GM12878 (cell line): ENCODE measurements at regions not wholly inside any gene's neighbourhood (a gene's known extent, or its start where the extent isn't known, plus 50 kb on each side); places are given as distances from the start of the nearest gene placed in this dataset.

Experiments
- CEBPB ChIP-seq, 2 experiments: fragments of 150-350 bp in 1 of 2; IDR thresholded peaks; 2 replicates each; pipeline ENCODE4 v1.6.1; 2012 to 2014; ENCODE audit warnings: low read depth in 2 of 2, low read length in 2 of 2, borderline replicate concordance in 1 of 2, inconsistent platforms in 1 of 2
- FOS ChIP-seq: IDR thresholded peaks from 3 replicates; pipeline ENCODE4 v1.6.1; 2011; ENCODE audit warnings: borderline replicate concordance; ENCODE audit not compliant: insufficient read length; ENCODE audit errors: extremely low read depth
- FOXM1 ChIP-seq: IDR thresholded peaks from 2 replicates; pipeline ENCODE4 v1.6.1; 2012; ENCODE audit warnings: low read depth, mild to moderate bottlenecking, inconsistent platforms, low read length, moderate library complexity
- GATAD2B ChIP-seq: fragments of 450-650 bp; conservative IDR thresholded peaks from 2 replicates; pipeline ENCODE4 v1.6.1; 2017; ENCODE audit warnings: low read depth, mild to moderate bottlenecking, moderate library complexity
- MTA3 ChIP-seq: IDR thresholded peaks from 2 replicates; pipeline ENCODE4 v1.6.1; 2012; ENCODE audit warnings: low read length, inconsistent platforms, borderline replicate concordance
- MYC ChIP-seq: IDR thresholded peaks from 2 replicates; pipeline ENCODE4 v1.6.1; 2011; ENCODE audit warnings: mild to moderate bottlenecking, low read length, moderate library complexity, inconsistent platforms; ENCODE audit not compliant: insufficient read depth, insufficient replicate concordance, insufficient read length, severe bottlenecking
- ZNF207 ChIP-seq: fragments of 450-650 bp; IDR thresholded peaks from 2 replicates; pipeline ENCODE4 v1.6.1; 2014; ENCODE audit warnings: antibody characterized with exemption, mild to moderate bottlenecking, borderline replicate concordance
- TF ChIP-seq, protein P1 (sequence below): fragments of 450-650 bp; formaldehyde crosslinking; IDR thresholded peaks from 2 replicates; pipeline ENCODE4 v1.4.0; 2022; ENCODE audit warnings: mild to moderate bottlenecking, moderate library complexity
- TF ChIP-seq, protein P2 (sequence below): fragments of 450-650 bp; IDR thresholded peaks from 2 replicates; pipeline ENCODE4 v1.6.1; 2016; ENCODE audit warnings: mild to moderate bottlenecking, moderate library complexity, borderline replicate concordance
- TF ChIP-seq, protein P3 (sequence below): IDR thresholded peaks from 2 replicates; pipeline ENCODE4 v1.6.1; 2012; ENCODE audit warnings: improper control_type of control experiment, low read depth, low read length; ENCODE audit not compliant: insufficient replicate concordance
- TF ChIP-seq, protein P4 (sequence below): IDR thresholded peaks from 2 replicates; pipeline ENCODE4 v1.6.1; 2012; ENCODE audit warnings: low read length, inconsistent platforms
- TF ChIP-seq, protein P5 (sequence below): fragments of 450-650 bp; IDR thresholded peaks from 2 replicates; pipeline ENCODE4 v1.6.1; 2014; ENCODE audit warnings: mild to moderate bottlenecking

DNA sequence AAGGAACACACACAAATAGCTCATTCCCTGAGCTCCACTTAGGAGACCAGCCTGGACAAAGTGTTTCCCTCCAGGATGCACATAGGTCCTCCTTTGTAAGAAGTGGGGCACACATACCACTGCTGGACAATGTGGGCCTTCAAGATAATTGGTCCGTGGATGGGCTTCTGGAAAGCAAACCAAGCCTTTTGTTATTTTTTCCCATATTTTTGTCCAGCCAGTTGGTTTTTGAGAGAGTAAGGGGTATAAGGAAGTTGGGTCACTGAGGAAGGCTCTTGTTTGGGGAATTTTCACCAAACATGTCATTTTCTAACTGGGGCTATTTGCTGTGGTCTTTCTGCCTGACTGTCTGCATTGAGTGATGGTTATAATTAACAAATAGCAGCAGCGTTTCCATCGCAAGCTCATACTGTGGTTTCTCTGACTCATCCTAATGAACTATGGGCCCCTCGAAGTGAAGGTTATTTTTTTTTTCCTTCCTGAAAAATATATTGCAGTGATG, 306.3 kb upstream of the DUSP10 start (continued):
- TF ChIP-seq, protein P1, sequence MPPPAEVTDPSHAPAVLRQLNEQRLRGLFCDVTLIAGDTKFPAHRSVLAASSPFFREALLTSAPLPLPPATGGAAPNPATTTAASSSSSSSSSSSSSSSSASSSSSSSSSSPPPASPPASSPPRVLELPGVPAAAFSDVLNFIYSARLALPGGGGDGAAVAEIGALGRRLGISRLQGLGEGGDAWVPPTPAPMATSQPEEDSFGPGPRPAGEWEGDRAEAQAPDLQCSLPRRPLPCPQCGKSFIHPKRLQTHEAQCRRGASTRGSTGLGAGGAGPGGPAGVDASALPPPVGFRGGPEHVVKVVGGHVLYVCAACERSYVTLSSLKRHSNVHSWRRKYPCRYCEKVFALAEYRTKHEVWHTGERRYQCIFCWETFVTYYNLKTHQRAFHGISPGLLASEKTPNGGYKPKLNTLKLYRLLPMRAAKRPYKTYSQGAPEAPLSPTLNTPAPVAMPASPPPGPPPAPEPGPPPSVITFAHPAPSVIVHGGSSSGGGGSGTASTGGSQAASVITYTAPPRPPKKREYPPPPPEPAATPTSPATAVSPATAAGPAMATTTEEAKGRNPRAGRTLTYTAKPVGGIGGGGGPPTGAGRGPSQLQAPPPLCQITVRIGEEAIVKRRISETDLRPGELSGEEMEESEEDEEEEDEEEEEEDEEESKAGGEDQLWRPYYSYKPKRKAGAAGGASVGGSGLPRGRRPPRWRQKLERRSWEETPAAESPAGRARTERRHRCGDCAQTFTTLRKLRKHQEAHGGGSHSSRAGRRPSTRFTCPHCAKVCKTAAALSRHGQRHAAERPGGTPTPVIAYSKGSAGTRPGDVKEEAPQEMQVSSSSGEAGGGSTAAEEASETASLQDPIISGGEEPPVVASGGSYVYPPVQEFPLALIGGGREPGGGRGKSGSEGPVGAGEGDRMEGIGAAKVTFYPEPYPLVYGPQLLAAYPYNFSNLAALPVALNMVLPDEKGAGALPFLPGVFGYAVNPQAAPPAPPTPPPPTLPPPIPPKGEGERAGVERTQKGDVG (CRISPR knock-in tag), result no peak
- no peak for TF ChIP-seq CEBPB (IDR thresholded peaks at IDR 0.05; ENCODE audit: borderline replicate concordance in 1 of 2, low read depth in 2 of 2, low read length in 2 of 2)
- TF ChIP-seq FOXM1, result peak; percentile 52; the same call in 1 of the 2 replicates
- TF ChIP-seq, protein P2, sequence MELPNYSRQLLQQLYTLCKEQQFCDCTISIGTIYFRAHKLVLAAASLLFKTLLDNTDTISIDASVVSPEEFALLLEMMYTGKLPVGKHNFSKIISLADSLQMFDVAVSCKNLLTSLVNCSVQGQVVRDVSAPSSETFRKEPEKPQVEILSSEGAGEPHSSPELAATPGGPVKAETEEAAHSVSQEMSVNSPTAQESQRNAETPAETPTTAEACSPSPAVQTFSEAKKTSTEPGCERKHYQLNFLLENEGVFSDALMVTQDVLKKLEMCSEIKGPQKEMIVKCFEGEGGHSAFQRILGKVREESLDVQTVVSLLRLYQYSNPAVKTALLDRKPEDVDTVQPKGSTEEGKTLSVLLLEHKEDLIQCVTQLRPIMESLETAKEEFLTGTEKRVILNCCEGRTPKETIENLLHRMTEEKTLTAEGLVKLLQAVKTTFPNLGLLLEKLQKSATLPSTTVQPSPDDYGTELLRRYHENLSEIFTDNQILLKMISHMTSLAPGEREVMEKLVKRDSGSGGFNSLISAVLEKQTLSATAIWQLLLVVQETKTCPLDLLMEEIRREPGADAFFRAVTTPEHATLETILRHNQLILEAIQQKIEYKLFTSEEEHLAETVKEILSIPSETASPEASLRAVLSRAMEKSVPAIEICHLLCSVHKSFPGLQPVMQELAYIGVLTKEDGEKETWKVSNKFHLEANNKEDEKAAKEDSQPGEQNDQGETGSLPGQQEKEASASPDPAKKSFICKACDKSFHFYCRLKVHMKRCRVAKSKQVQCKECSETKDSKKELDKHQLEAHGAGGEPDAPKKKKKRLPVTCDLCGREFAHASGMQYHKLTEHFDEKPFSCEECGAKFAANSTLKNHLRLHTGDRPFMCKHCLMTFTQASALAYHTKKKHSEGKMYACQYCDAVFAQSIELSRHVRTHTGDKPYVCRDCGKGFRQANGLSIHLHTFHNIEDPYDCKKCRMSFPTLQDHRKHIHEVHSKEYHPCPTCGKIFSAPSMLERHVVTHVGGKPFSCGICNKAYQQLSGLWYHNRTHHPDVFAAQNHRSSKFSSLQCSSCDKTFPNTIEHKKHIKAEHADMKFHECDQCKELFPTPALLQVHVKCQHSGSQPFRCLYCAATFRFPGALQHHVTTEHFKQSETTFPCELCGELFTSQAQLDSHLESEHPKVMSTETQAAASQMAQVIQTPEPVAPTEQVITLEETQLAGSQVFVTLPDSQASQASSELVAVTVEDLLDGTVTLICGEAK, result no peak
- TF ChIP-seq, protein P3, sequence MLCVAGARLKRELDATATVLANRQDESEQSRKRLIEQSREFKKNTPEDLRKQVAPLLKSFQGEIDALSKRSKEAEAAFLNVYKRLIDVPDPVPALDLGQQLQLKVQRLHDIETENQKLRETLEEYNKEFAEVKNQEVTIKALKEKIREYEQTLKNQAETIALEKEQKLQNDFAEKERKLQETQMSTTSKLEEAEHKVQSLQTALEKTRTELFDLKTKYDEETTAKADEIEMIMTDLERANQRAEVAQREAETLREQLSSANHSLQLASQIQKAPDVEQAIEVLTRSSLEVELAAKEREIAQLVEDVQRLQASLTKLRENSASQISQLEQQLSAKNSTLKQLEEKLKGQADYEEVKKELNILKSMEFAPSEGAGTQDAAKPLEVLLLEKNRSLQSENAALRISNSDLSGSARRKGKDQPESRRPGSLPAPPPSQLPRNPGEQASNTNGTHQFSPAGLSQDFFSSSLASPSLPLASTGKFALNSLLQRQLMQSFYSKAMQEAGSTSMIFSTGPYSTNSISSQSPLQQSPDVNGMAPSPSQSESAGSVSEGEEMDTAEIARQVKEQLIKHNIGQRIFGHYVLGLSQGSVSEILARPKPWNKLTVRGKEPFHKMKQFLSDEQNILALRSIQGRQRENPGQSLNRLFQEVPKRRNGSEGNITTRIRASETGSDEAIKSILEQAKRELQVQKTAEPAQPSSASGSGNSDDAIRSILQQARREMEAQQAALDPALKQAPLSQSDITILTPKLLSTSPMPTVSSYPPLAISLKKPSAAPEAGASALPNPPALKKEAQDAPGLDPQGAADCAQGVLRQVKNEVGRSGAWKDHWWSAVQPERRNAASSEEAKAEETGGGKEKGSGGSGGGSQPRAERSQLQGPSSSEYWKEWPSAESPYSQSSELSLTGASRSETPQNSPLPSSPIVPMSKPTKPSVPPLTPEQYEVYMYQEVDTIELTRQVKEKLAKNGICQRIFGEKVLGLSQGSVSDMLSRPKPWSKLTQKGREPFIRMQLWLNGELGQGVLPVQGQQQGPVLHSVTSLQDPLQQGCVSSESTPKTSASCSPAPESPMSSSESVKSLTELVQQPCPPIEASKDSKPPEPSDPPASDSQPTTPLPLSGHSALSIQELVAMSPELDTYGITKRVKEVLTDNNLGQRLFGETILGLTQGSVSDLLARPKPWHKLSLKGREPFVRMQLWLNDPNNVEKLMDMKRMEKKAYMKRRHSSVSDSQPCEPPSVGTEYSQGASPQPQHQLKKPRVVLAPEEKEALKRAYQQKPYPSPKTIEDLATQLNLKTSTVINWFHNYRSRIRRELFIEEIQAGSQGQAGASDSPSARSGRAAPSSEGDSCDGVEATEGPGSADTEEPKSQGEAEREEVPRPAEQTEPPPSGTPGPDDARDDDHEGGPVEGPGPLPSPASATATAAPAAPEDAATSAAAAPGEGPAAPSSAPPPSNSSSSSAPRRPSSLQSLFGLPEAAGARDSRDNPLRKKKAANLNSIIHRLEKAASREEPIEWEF, result peak; percentile 56
- TF ChIP-seq ZNF207, result peak; percentile 50; the same call in 1 of the 2 replicates
- 0 out of 2 replicates have a peak, but pooled peaks have one; percentile 58 for TF ChIP-seq GATAD2B
- no peak for TF ChIP-seq MYC
- TF ChIP-seq, protein P4, sequence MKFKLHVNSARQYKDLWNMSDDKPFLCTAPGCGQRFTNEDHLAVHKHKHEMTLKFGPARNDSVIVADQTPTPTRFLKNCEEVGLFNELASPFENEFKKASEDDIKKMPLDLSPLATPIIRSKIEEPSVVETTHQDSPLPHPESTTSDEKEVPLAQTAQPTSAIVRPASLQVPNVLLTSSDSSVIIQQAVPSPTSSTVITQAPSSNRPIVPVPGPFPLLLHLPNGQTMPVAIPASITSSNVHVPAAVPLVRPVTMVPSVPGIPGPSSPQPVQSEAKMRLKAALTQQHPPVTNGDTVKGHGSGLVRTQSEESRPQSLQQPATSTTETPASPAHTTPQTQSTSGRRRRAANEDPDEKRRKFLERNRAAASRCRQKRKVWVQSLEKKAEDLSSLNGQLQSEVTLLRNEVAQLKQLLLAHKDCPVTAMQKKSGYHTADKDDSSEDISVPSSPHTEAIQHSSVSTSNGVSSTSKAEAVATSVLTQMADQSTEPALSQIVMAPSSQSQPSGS, result peak; percentile 81
- TF ChIP-seq, protein P5, sequence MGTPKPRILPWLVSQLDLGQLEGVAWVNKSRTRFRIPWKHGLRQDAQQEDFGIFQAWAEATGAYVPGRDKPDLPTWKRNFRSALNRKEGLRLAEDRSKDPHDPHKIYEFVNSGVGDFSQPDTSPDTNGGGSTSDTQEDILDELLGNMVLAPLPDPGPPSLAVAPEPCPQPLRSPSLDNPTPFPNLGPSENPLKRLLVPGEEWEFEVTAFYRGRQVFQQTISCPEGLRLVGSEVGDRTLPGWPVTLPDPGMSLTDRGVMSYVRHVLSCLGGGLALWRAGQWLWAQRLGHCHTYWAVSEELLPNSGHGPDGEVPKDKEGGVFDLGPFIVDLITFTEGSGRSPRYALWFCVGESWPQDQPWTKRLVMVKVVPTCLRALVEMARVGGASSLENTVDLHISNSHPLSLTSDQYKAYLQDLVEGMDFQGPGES, result no peak
- TF ChIP-seq MTA3, result no peak
- TF ChIP-seq FOS, result no peak
